Keratinocyte (primary cell): ENCODE measurements at regions not wholly inside any gene's neighbourhood (a gene's known extent, or its start where the extent isn't known, plus 50 kb on each side); places are given as distances from the start of the nearest gene placed in this dataset.

Experiments used
- EZH2 ChIP-seq: IDR thresholded peaks from one replicate; pipeline ENCODE4 v1.6.1; 2012; ENCODE audit warnings: inconsistent platforms, mild to moderate bottlenecking, low read length, moderate library complexity
- TF ChIP-seq, protein P1 (sequence below), 3 experiments: IDR thresholded peaks in 1 of 3; conservative IDR thresholded peaks in 1 of 3; optimal IDR thresholded peaks in 1 of 3; 2 replicates in 2 of 3; 3 replicates in 1 of 3; pipeline versions ENCODE3 to v1.5.1; 2011; ENCODE audit warnings: low read length in 3 of 3, mild to moderate bottlenecking in 3 of 3, moderate library complexity in 2 of 3, control low read depth in 1 of 3, inconsistent platforms in 1 of 3; ENCODE audit not compliant: insufficient read depth in 2 of 3; ENCODE audit errors: extremely low read depth in 1 of 3

DNA sequence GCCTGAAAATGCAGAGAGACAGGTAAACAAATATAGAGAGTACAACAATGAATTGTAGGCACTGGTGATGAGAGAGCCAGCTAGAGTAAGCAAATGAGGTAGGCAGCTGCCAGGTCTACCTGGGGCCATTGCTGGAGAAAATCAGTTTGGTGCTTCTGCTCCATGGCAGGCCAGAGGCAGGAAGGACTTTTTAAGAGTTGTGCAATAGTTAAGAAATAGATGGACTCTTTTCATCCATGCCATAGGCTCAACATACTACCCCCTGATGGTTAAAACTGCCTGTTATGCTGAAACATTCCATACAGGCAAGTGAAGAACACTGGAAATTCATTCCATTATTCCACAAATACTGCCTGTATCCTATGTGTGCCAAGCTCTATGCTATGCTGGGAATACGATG, 86.5 kb upstream of the CCDC112 start:
- TF ChIP-seq, protein P1, sequence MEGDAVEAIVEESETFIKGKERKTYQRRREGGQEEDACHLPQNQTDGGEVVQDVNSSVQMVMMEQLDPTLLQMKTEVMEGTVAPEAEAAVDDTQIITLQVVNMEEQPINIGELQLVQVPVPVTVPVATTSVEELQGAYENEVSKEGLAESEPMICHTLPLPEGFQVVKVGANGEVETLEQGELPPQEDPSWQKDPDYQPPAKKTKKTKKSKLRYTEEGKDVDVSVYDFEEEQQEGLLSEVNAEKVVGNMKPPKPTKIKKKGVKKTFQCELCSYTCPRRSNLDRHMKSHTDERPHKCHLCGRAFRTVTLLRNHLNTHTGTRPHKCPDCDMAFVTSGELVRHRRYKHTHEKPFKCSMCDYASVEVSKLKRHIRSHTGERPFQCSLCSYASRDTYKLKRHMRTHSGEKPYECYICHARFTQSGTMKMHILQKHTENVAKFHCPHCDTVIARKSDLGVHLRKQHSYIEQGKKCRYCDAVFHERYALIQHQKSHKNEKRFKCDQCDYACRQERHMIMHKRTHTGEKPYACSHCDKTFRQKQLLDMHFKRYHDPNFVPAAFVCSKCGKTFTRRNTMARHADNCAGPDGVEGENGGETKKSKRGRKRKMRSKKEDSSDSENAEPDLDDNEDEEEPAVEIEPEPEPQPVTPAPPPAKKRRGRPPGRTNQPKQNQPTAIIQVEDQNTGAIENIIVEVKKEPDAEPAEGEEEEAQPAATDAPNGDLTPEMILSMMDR (optimal IDR thresholded peaks at IDR 0.05 in 1 of 3, IDR thresholded peaks at IDR 0.05 in 1 of 3, conservative IDR thresholded peaks at IDR 0.05 in 1 of 3; ENCODE audit: extremely low read depth in 1 of 3, insufficient read depth in 2 of 3, low read length in 3 of 3): no peak
- no peak for TF ChIP-seq EZH2
